GM13977 (cell line): ENCODE measurements at regions not wholly inside any gene's neighbourhood (a gene's known extent, or its start where the extent isn't known, plus 50 kb on each side); places are given as distances from the start of the nearest gene placed in this dataset.

ENCODE experiments used
- DNase-seq: peaks from one replicate; pipeline ENCODE4 v3.0.0; 2012; ENCODE audit warnings: low spot score
- CTCF ChIP-seq: IDR thresholded peaks from 2 replicates; pipeline ENCODE4 v1.5.1; 2012; ENCODE audit warnings: mild to moderate bottlenecking, control low read depth; ENCODE audit not compliant: insufficient read depth; ENCODE audit errors: extremely low read depth, missing control alignments
- in situ Hi-C: fragments of 300-500 bp; cut with MboI; formaldehyde crosslinking; loops from one replicate; pipeline ENCODE4 v1.12.0; 2022; ENCODE audit warnings: low sequenced_read_pairs, low pct_unique_long_range_greater_than_20kb, mixed read lengths, inconsistent platforms; ENCODE audit not compliant: unreplicated experiment

- TF ChIP-seq CTCF, result no peak
- no peak for DNase-seq
- in situ Hi-C loops, result no loop called here
Observed at GRCh38 chr3:22111226-22111625, 360.2 kb upstream of the ZNF385D start.

DNA sequence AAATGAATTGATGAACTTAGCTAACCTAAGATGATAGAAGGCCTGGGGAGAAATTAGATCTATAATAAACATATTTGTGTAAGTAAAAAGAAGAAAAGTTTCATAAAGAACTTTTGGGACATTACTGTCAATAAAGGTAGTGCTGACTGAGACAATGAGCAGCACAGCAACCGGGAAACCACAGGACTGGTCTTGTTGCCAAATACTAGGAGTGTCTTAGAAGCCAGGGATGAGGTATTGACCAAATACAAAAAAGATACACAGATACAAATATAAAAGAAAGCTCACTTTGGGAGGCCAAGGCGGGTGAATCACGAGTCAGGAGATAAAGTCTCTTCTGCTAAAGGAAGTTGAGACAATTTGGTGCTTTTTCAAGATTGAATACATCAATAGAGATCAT, 362.4 kb upstream of the ZNF385D start:
- TF ChIP-seq CTCF, result no peak
- no peak for DNase-seq
- in situ Hi-C loops, result no loop called here

GRCh38 chr3:22115581-22115980, 364.6 kb upstream of the ZNF385D start:
- TF ChIP-seq CTCF, result no peak
- in situ Hi-C loops, result no loop called here
- no peak for DNase-seq

DNA sequence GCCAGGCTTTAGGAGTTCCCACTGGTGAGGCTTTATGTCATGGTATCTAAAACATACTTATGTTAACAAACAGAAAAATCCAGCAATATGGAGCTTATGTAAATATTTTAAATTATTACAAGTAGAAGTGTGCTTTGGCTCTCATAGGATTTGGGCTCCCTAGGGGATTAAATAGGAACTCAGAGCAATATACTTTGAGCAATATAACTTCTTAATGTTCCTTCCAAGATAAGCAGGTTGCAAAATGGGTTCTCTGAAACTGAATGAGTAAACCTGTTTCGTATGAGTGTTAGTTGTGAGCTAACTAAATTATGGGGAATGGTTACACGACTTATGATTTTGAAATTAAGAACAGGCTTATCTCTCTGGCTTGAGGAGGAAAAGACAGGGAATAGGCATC, 366.1 kb upstream of the ZNF385D start:
- TF ChIP-seq CTCF, result no peak
- in situ Hi-C loops, result no loop called here

DNA sequence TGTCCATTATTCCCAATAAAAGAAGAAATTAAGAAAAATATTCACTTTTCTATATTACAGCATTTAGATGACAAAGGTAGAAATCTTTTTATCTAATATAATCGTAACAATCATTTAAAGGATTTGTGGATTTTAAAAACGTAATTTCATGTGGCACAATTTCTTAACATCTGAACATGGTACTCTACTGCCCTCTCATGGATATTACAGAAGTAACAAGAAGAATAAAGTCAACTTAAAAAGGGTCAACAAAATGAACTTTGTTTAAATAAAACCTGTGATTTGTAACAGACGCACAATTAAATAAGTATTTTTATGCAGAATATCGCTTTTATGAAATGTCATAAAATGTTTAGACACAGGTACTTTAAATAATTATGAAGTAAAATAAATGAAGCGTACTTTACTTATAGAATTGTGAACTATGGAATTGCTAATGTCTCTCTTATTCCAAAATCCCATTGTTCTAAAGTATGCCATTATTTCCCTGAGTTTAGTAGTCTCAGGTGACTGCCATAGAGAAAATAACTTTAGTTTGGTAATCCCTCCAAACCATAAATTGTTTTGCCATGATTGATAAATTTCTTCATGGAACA, 366.8 kb upstream of the ZNF385D start:
- in situ Hi-C loops, result no loop called here
- TF ChIP-seq CTCF, result peak; percentile 66
- DNase-seq, result no peak

More for the DNA sequence above, 366.1 kb upstream of the ZNF385D start:
- DNase-seq, result no peak

GRCh38 chr3:22118542-22118941, 367.5 kb upstream of the ZNF385D start:
- no peak for TF ChIP-seq CTCF
- no peak for DNase-seq
- in situ Hi-C loops, result no loop called here
